GM23248 (cell line): ENCODE measurements at regions not wholly inside any gene's neighbourhood (a gene's known extent, or its start where the extent isn't known, plus 50 kb on each side); places are given as distances from the start of the nearest gene placed in this dataset.

ENCODE experiments used
- DNase-seq: peaks from one replicate; pipeline ENCODE4 v3.0.0-alpha.2; 2015
- H2AFZ ChIP-seq: fragments of 200-600 bp; sonication (generic); 2 replicates; pipeline ENCODE4 v1.6.1; 2016; ENCODE audit warnings: antibody characterized with exemption
- H3F3A ChIP-seq: fragments of 200-600 bp; sonication (generic); 2 replicates; pipeline ENCODE4 v1.6.1; 2016; ENCODE audit warnings: mild to moderate bottlenecking, antibody characterized with exemption, mixed run types; ENCODE audit not compliant: insufficient read depth
- H3K27ac ChIP-seq: fragments of 200-600 bp; sonication (generic); 2 replicates; pipeline ENCODE4 v1.5.1; 2016; ENCODE audit warnings: mild to moderate bottlenecking
- H3K27me3 ChIP-seq: fragments of 200-600 bp; sonication (generic); replicated peaks from 2 replicates; pipeline ENCODE4 v1.6.1; 2016; ENCODE audit warnings: mild to moderate bottlenecking; ENCODE audit not compliant: insufficient read depth
- H3K36me3 ChIP-seq: fragments of 200-600 bp; sonication (generic); 2 replicates; pipeline ENCODE4 v1.6.1; 2016; ENCODE audit warnings: low read depth, mild to moderate bottlenecking
- H3K4me1 ChIP-seq: fragments of 200-600 bp; sonication (generic); 2 replicates; pipeline ENCODE4 v1.6.1; 2016; ENCODE audit warnings: mild to moderate bottlenecking; ENCODE audit not compliant: insufficient read depth
- H3K4me2 ChIP-seq: fragments of 200-600 bp; sonication (generic); one replicate; pipeline ENCODE4 v1.6.1; 2016; ENCODE audit warnings: mild to moderate bottlenecking; ENCODE audit not compliant: unreplicated experiment
- H3K4me3 ChIP-seq: fragments of 200-600 bp; sonication (generic); 2 replicates; pipeline ENCODE4 v1.5.1; 2016; ENCODE audit warnings: mild to moderate bottlenecking
- H3K79me2 ChIP-seq: fragments of 200-600 bp; sonication (generic); 2 replicates; pipeline ENCODE4 v1.6.1; 2016; ENCODE audit warnings: mild to moderate bottlenecking; ENCODE audit not compliant: insufficient read depth
- H3K9ac ChIP-seq: fragments of 200-600 bp; sonication (generic); 2 replicates; pipeline ENCODE4 v1.6.1; 2016; ENCODE audit warnings: mild to moderate bottlenecking
- H3K9me2 ChIP-seq: fragments of 200-600 bp; sonication (generic); 2 replicates; pipeline ENCODE4 v1.6.1; 2016; ENCODE audit warnings: mixed run types, mild to moderate bottlenecking, moderate library complexity; ENCODE audit not compliant: insufficient read depth
- H3K9me3 ChIP-seq: fragments of 200-600 bp; sonication (generic); one replicate; pipeline ENCODE4 v1.6.1; 2017; ENCODE audit warnings: low read depth
- H4K20me1 ChIP-seq: fragments of 200-600 bp; sonication (generic); 2 replicates; pipeline ENCODE4 v1.6.0; 2016; ENCODE audit not compliant: insufficient read depth
- EZH2 ChIP-seq: fragments of 200-600 bp; sonication (generic); IDR thresholded peaks from 2 replicates; pipeline ENCODE4 v1.6.1; 2018; ENCODE audit warnings: antibody characterized with exemption, mild to moderate bottlenecking; ENCODE audit not compliant: insufficient read depth, poor library complexity, severe bottlenecking
- EZH2phosphoT487 ChIP-seq: fragments of 200-600 bp; sonication (generic); IDR thresholded peaks from 2 replicates; pipeline ENCODE4 v1.6.1; 2018; ENCODE audit warnings: antibody characterized with exemption, moderate library complexity, mild to moderate bottlenecking, low read depth; ENCODE audit not compliant: insufficient read depth
- WGBS, 2 experiments: methylation state at CpG; one replicate each; pipeline ENCODE4 v1.1.6; 2015 to 2017; ENCODE audit warnings: low lambda C conversion rate in 2 of 2, low coverage in 1 of 2; ENCODE audit errors: missing lambda C conversion rate in 2 of 2; 5-methylcytosine and 5-hydroxymethylcytosine counted together
- in situ Hi-C: fragments of 300-500 bp; cut with MboI; formaldehyde crosslinking; loops from 2 replicates; pipeline ENCODE4 v1.15.0; 2020

DNA sequence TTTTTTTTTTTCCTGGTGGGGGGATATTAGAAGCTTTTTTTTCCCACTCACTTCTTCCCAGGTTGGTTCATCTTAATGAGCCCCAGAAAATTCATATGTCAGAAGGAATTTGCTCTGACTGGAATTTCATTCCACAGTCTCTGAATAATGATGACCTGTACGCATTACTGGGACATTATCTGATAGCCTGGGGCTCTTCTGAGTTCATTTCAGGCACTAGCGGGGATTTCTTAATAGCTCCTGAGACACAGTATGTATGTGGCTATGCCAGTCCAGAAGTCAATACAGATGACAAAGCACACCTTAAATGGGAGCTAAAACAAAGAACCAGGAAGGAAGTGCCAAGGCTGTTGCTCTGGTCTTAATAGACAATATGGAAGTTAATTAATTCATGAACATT is 295.2 kb upstream of the IGFBP7 start:
- peak; percentile 86 for DNase-seq
- H2AFZ ChIP-seq: no peak overlapping the region
- TF ChIP-seq EZH2 (no peak), EZH2phosphoT487 (no peak)
- no peak overlapping the region for H3K4me3 ChIP-seq
- in situ Hi-C loops: loop anchor here (25.0 kb wide), 1 partner anchor 368 kb away; no protein-coding TSS in a partner anchor
- peaks cover 11% of the 10 kb centered on the region; the same call in 1 of the 2 replicates for H3F3A ChIP-seq
- H3K9ac ChIP-seq: no peak overlapping the region
- no peaks in the 10 kb centered on the region for H3K9me2 ChIP-seq
- no peaks in the 10 kb centered on the region for H3K79me2 ChIP-seq
- 6 to 18% methylated on average over 2 of the region's 2 CpGs for WGBS, 2 experiments
- H3K36me3 ChIP-seq: no peaks in the 10 kb centered on the region
- H3K9me3 ChIP-seq: no peaks in the 10 kb centered on the region
- H3K27ac ChIP-seq: peak overlapping the region; percentile 46; the same call in 1 of the 2 replicates
- H3K27me3 ChIP-seq: no peaks in the 10 kb centered on the region
- no peaks in the 10 kb centered on the region for H4K20me1 ChIP-seq
- peaks cover 23% of the 10 kb centered on the region for H3K4me1 ChIP-seq
- peak overlapping the region; percentile 45 for H3K4me2 ChIP-seq

DNA sequence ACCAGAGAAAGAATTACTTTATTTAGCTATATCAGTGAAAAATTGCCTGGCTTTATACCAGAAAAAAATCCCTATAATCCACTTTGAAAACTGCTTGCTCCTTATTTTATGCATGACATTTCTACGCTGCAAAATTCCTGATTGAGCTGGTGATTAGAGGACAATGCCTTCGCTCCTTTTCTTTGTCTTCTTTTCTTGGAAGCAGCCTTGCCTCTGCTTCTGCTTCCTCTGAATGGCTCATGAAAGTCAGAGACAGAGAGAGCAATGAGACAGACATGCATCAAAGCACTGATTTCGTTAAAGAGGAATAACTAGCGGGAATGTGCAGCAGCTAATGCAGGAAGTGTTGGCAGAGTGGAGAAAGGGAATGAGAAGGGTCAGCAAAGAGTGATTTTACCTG is 294.3 kb upstream of the IGFBP7 start:
- 38 to 44% methylated on average over 4 of the region's 4 CpGs for WGBS, 2 experiments
- Histone ChIP-seq H3K4me1 (peaks cover 18% of the 10 kb centered on the region), H2AFZ (no peak overlapping the region), H3K4me3 (no peak overlapping the region), H3K79me2 (no peaks in the 10 kb centered on the region), H3K9me3 (no peaks in the 10 kb centered on the region), H3K9ac (no peak overlapping the region), H3K9me2 (no peaks in the 10 kb centered on the region), H3K36me3 (no peaks in the 10 kb centered on the region), H3K4me2 (peak overlapping the region; percentile 45), H3K27ac (no peak overlapping the region), H3F3A (0 out of 2 replicates have a peak, but pooled peaks cover 11% of the 10 kb centered on the region), H3K27me3 (no peaks in the 10 kb centered on the region), H4K20me1 (no peaks in the 10 kb centered on the region)
- TF ChIP-seq EZH2phosphoT487 (no peak), EZH2 (no peak)
- in situ Hi-C loops: loop anchor here (25.0 kb wide), 1 partner anchor 367 kb away; no protein-coding TSS in a partner anchor
- DNase-seq: peak; percentile 5

DNA sequence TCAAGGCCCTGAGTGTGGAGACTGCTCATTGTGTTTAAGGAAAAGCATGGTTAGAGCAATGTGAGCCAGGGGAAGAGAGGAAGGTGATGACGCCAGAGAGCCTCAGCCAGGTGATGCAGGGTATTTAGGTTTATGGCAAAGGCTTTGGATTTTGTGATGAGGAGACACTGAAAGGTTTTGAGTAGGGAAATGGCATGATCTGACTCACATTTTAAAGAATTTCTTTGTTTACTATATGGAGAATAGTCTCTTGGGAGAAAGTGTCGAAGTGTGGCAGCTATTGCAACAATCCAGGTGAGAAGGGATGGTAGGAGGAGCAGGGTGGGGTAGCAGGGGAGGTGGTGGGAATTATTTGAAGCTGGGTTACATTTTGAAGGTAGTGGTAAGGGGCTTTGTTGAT is 293.4 kb upstream of the IGFBP7 start:
- no peak overlapping the region for H3K4me3 ChIP-seq
- H3F3A ChIP-seq: 0 out of 2 replicates have a peak, but pooled peaks cover 11% of the 10 kb centered on the region
- H3K4me1 ChIP-seq: peaks cover 18% of the 10 kb centered on the region
- H4K20me1 ChIP-seq: no peaks in the 10 kb centered on the region
- H3K79me2 ChIP-seq: no peaks in the 10 kb centered on the region
- H3K36me3 ChIP-seq: no peaks in the 10 kb centered on the region
- no peaks in the 10 kb centered on the region for H3K9me3 ChIP-seq
- no peaks in the 10 kb centered on the region for H3K27me3 ChIP-seq
- TF ChIP-seq EZH2 (no peak), EZH2phosphoT487 (no peak)
- no peak overlapping the region for H3K4me2 ChIP-seq
- WGBS, 2 experiments: 53 to 69% methylated on average over 2 of the region's 2 CpGs
- in situ Hi-C loops: loop anchor here (25.0 kb wide), 1 partner anchor 366 kb away; no protein-coding TSS in a partner anchor
- no peak overlapping the region for H3K27ac ChIP-seq
- no peak overlapping the region for H3K9ac ChIP-seq
- no peaks in the 10 kb centered on the region for H3K9me2 ChIP-seq
- H2AFZ ChIP-seq: no peak overlapping the region
- no peak for DNase-seq

DNA sequence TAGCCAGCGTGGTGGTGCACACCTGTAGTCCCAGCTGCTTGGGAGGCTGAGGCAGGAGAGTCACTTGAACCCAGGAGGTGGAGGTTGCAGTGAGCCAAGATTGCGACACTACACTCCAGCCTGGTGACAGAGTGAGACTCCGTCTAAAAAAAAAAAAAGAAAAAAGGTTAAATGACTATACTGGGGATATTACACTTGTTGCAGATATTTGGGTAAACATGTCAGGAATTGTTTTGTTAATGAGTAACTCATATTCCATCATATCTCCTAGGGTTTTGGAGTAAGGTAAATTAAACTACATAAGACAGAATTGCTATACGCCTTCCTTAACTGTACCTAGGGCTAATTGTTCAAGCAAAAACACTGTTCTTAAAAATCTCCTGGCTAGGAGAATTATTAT is 291.4 kb upstream of the IGFBP7 start:
- WGBS, 2 experiments: 60 to 65% methylated on average over 4 of the region's 4 CpGs
- Histone ChIP-seq H3K36me3 (no peaks in the 10 kb centered on the region), H3K4me1 (peaks cover 18% of the 10 kb centered on the region), H4K20me1 (no peaks in the 10 kb centered on the region), H3K27ac (no peak overlapping the region), H3K79me2 (no peaks in the 10 kb centered on the region), H3F3A (0 out of 2 replicates have a peak, but pooled peaks cover 11% of the 10 kb centered on the region), H3K9me2 (no peaks in the 10 kb centered on the region), H3K4me3 (no peak overlapping the region), H2AFZ (no peak overlapping the region), H3K9me3 (no peaks in the 10 kb centered on the region), H3K9ac (no peak overlapping the region), H3K27me3 (no peaks in the 10 kb centered on the region), H3K4me2 (no peak overlapping the region)
- TF ChIP-seq EZH2 (no peak), EZH2phosphoT487 (no peak)
- in situ Hi-C loops: loop anchor here (25.0 kb wide), 1 partner anchor 364 kb away; no protein-coding TSS in a partner anchor
- no peak for DNase-seq

DNA sequence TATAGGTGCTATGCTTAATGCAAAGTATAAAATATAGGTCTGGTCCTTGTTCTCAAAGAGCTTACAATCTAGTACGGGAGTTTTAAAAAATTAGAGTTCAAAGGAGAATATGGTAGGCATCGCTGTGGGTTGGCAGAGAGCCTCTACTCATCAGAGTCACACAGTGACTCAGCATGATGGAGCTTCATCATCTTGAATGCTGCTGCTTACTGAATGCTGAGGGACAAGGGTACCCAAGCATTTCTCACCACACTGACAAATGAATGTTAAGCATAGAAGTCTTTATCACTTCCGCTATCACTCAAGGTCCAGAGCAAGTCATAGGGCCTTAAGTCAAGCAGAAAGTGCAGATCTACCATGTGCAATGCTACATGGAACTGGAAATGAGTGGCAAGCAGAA is 268.6 kb upstream of the IGFBP7 start:
- Histone ChIP-seq H3K36me3 (no peaks in the 10 kb centered on the region), H3K9me2 (no peaks in the 10 kb centered on the region), H3F3A (no peaks in the 10 kb centered on the region), H3K27ac (no peak overlapping the region), H3K9me3 (no peaks in the 10 kb centered on the region), H2AFZ (no peak overlapping the region), H3K27me3 (no peaks in the 10 kb centered on the region), H3K4me1 (peaks cover 16% of the 10 kb centered on the region; the same call in 1 of the 2 replicates), H3K79me2 (no peaks in the 10 kb centered on the region), H4K20me1 (no peaks in the 10 kb centered on the region), H3K9ac (no peak overlapping the region), H3K4me3 (no peak overlapping the region), H3K4me2 (no peak overlapping the region)
- DNase-seq: peak; percentile 74
- in situ Hi-C loops: no loop called here
- no peak for TF ChIP-seq EZH2phosphoT487
- no peak for TF ChIP-seq EZH2
- WGBS, 2 experiments: 47 to 65% methylated on average over 3 of the region's 3 CpGs
